BJ (cell line): ENCODE measurements at regions not wholly inside any gene's neighbourhood (a gene's known extent, or its start where the extent isn't known, plus 50 kb on each side); places are given as distances from the start of the nearest gene placed in this dataset.

Experiments
- CTCF ChIA-PET: fragments of 350-600 bp; formaldehyde crosslinking; extraction: SDS; loops from one replicate; lab custom pipeline; 2021; ENCODE audit warnings: antibody characterized with exemption, inconsistent platforms; lab: Yijun Ruan, JAX
- POLR2A ChIA-PET: fragments of 300-600 bp; sonication (Branson Sonifier 250); formaldehyde crosslinking; extraction: SDS; loops from one replicate; lab custom pipeline; 2021; ENCODE audit warnings: antibody characterized with exemption; lab: Charles Lee
- DNase-seq: peaks from one replicate; pipeline ENCODE4 v3.0.0-alpha.2; 2011; ENCODE audit warnings: low read depth
- H3K27me3 ChIP-seq: 2 replicates; pipeline ENCODE4 v1.6.0; 2011; ENCODE audit warnings: low read length; ENCODE audit not compliant: control insufficient read depth, insufficient read depth
- H3K36me3 ChIP-seq: 2 replicates; pipeline ENCODE4 v1.5.1; 2011; ENCODE audit warnings: low read length; ENCODE audit not compliant: control insufficient read depth, insufficient read depth
- H3K4me3 ChIP-seq: 2 replicates; pipeline ENCODE4 v1.5.1; 2011; ENCODE audit warnings: low read depth, mild to moderate bottlenecking, control low read depth, low read length
- CTCF ChIP-seq: IDR thresholded peaks from 2 replicates; pipeline ENCODE4 v1.5.1; 2011; ENCODE audit warnings: low read depth, mild to moderate bottlenecking, control low read depth, inconsistent platforms, low read length, moderate library complexity; ENCODE audit not compliant: insufficient read depth

- no peaks in the 10 kb centered on the region for H3K36me3 ChIP-seq
- DNase-seq, result no peak
- no peaks in the 10 kb centered on the region for H3K27me3 ChIP-seq
- no peak for TF ChIP-seq CTCF
- ChIA-PET POLR2A (no interaction called here), CTCF (interaction anchor here (0.6 to 2.7 kb wide), 4 partner anchors 71 to 992 kb away, joined by 3 to 10 read pairs (median 4); no protein-coding TSS in a partner anchor)
- H3K4me3 ChIP-seq, result no peak overlapping the region
Observed at GRCh38 chr9:16135968-16136367, 583.1 kb downstream of the CCDC171 start.

- Histone ChIP-seq H3K27me3 (no peaks in the 10 kb centered on the region), H3K4me3 (no peak overlapping the region), H3K36me3 (no peaks in the 10 kb centered on the region)
- POLR2A ChIA-PET, result no interaction called here
- TF ChIP-seq CTCF, result no peak
- CTCF ChIA-PET, result interaction anchor here (1.0 to 2.7 kb wide), 3 partner anchors 58 to 262 kb away, joined by 3 to 10 read pairs (median 4); no protein-coding TSS in a partner anchor
- DNase-seq, result no peak
Observed at GRCh38 chr9:16136451-16136850, 583.6 kb downstream of the CCDC171 start.

GRCh38 chr9:16136961-16137360, 584.1 kb downstream of the CCDC171 start:
- Histone ChIP-seq H3K27me3 (no peaks in the 10 kb centered on the region), H3K4me3 (no peak overlapping the region), H3K36me3 (no peaks in the 10 kb centered on the region)
- no peak for DNase-seq
- ChIA-PET POLR2A (no interaction called here), CTCF (interaction anchor here (1.0 to 2.7 kb wide), 2 partner anchors 58 to 263 kb away, joined by 3 to 10 read pairs; no protein-coding TSS in a partner anchor)
- no peak for TF ChIP-seq CTCF

GRCh38 chr9:16138561-16139491, 586.0 kb downstream of the CCDC171 start:
- Histone ChIP-seq H3K27me3 (no peaks in the 10 kb centered on the region), H3K4me3 (no peak overlapping the region), H3K36me3 (no peaks in the 10 kb centered on the region)
- ChIA-PET POLR2A (no interaction called here), CTCF (interaction anchor here (0.7 kb wide), 1 partner anchor 102 kb away, joined by 3 read pairs; no protein-coding TSS in a partner anchor)
- TF ChIP-seq CTCF, result no peak
- no peak for DNase-seq

- Histone ChIP-seq H3K4me3 (no peak overlapping the region), H3K36me3 (no peaks in the 10 kb centered on the region), H3K27me3 (no peaks in the 10 kb centered on the region)
- TF ChIP-seq CTCF, result no peak
- ChIA-PET CTCF (no interaction called here), POLR2A (no interaction called here)
- no peak for DNase-seq
Observed at GRCh38 chr9:16139774-16140173, 586.9 kb downstream of the CCDC171 start.
